Lower leg skin (tissue), 4 donors: ENCODE measurements at regions not wholly inside any gene's neighbourhood (a gene's known extent, or its start where the extent isn't known, plus 50 kb on each side); places are given as distances from the start of the nearest gene placed in this dataset.

Experiments
- DNase-seq, 2 donors: peaks; one replicate each; pipeline ENCODE4 v3.0.0-alpha.2; 2019; ENCODE audit warnings: low spot score in 2 of 2
- H3K4me3 ChIP-seq: fragments of 200-600 bp; sonication (generic); 2 replicates; pipeline ENCODE4 v1.5.1; 2017; ENCODE audit warnings: mild to moderate bottlenecking, low read depth; ENCODE audit not compliant: poor library complexity, severe bottlenecking
- CTCF ChIP-seq, 3 donors: fragments of 450-650 bp; IDR thresholded peaks; one replicate each; pipeline ENCODE4 v1.5.1; 2016; ENCODE audit warnings: antibody characterized with exemption in 3 of 3, mild to moderate bottlenecking in 3 of 3, moderate library complexity in 2 of 3
- POLR2A ChIP-seq, 2 donors: fragments of 450-650 bp; IDR thresholded peaks; one replicate each; pipeline ENCODE4 v1.6.1; 2016 to 2017; ENCODE audit warnings: antibody characterized with exemption in 2 of 2, mild to moderate bottlenecking in 1 of 2, moderate library complexity in 1 of 2
- WGBS, 2 donors: methylation state at CpG; one replicate each; pipeline ENCODE4 v1.1.5; 2018; 5-methylcytosine and 5-hydroxymethylcytosine counted together
- intact Hi-C: fragments of 100-400 bp; cut with DNase I; formaldehyde crosslinking; loops from one replicate; pipeline ENCODE4 v1.15.0; 2023; ENCODE audit warnings: low total_unique reads

- TF ChIP-seq POLR2A (IDR thresholded peaks at IDR 0.05) (no peak), CTCF (IDR thresholded peaks at IDR 0.05) (no peak)
- H3K4me3 ChIP-seq: no peak overlapping the region
- DNase-seq: no peak
- intact Hi-C loops: no loop called here
- 78 to 92% methylated on average over 1 of the region's 1 CpG for WGBS, 2 donors
Observed at GRCh38 chr7:45506059-45506458, 68.1 kb upstream of the ADCY1 start.

- no peak overlapping the region for H3K4me3 ChIP-seq
- no peak for TF ChIP-seq POLR2A (IDR thresholded peaks at IDR 0.05)
- no peak for TF ChIP-seq CTCF (IDR thresholded peaks at IDR 0.05)
- 76 to 84% methylated on average over 2 of the region's 2 CpGs for WGBS, 2 donors
- DNase-seq: no peak
- intact Hi-C loops: no loop called here
Observed at GRCh38 chr7:45509222-45509621, 64.9 kb upstream of the ADCY1 start.

- H3K4me3 ChIP-seq: no peak overlapping the region
- TF ChIP-seq CTCF (IDR thresholded peaks at IDR 0.05) (no peak), POLR2A (IDR thresholded peaks at IDR 0.05) (no peak)
- WGBS, 2 donors: 86 to 90% methylated on average over 7 of the region's 7 CpGs
- intact Hi-C loops: no loop called here
- DNase-seq: no peak
Observed at GRCh38 chr7:45511721-45512597, 62.2 kb upstream of the ADCY1 start.

GRCh38 chr7:45514944-45515343, 59.2 kb upstream of the ADCY1 start:
- intact Hi-C loops: no loop called here
- no peak for DNase-seq
- no peak overlapping the region for H3K4me3 ChIP-seq
- WGBS, 2 donors: 45 to 50% methylated on average over 4 of the region's 4 CpGs
- TF ChIP-seq CTCF (IDR thresholded peaks at IDR 0.05): no peak
- no peak for TF ChIP-seq POLR2A (IDR thresholded peaks at IDR 0.05)

GRCh38 chr7:45515346-45515745, 58.8 kb upstream of the ADCY1 start:
- TF ChIP-seq CTCF (IDR thresholded peaks at IDR 0.05): no peak
- no peak for TF ChIP-seq POLR2A (IDR thresholded peaks at IDR 0.05)
- DNase-seq: no peak
- no peak overlapping the region for H3K4me3 ChIP-seq
- intact Hi-C loops: no loop called here
